ENCODE measurements at regions not wholly inside any gene's neighbourhood (a gene's known extent, or its start where the extent isn't known, plus 50 kb on each side); places are given as distances from the start of the nearest gene placed in this dataset.

DNA sequence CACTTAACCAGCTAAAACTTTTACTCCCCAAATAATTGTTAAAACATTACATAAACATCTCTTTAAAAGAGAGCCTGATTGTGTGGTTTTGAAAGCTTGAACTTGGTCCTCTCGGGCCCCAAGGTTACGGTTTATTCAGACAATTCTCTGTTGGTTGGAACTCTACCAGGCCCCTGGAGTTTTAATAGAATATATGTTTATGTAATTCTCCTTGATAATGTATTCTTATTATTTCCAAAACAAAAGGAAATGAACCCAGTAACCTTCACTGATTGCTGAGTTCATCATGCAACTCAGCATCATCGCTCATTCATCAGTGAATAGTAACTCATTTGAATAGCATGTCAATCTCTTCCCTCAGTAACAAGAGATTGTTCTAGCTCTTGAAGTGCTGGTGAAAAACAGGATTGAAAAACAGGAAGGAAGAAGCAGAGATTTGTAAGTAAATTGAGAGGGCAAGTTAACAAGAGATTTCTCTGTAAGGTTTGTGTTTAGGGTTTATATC is 464.5 kb upstream of the MARCKS start:
- DNase-seq (ENCODE audit: low read depth in 3 of 3, low spot score in 1 of 3) = no peak

DNA sequence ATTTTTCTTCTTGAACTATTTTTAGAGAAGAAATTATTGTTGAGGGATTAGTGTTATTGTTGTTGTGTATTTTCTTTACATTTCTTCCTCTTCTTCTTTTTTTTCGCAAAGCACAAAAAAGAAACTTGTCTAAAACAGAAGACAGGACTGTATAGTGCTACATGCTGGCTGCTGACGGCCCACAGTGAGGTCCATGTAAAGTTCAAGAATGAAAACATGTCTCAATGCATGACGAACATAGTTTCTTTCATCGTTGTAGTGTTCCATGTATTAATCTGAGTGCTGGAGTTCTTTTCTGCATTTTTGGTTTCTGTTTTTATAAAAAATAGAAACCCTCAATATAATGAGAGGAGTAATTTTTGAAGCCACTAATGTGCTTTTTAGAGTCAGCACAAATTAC is 462.9 kb upstream of the MARCKS start:
- no peak for DNase-seq (ENCODE audit: low read depth in 3 of 3, low spot score in 1 of 3)

DNA sequence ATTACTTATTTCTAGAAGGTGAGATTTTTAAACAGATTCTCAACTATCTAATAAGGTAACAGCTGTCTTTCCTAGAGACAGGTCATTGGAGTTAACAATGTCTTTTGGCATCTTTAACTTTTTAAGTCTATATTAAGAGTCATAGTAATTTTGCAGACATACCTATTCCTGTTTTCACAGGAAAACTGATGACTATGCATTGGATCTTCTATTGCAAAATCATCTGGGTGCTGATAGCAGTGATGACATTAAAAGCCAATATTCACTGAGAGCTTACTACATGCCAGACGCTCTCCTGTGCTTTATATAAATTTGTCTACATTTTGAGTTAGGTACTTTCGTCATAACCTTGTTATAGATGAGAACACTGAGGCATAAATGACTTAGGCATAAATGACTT is 462.4 kb upstream of the MARCKS start:
- no peak for DNase-seq (ENCODE audit: low read depth in 3 of 3, low spot score in 1 of 3)

DNA sequence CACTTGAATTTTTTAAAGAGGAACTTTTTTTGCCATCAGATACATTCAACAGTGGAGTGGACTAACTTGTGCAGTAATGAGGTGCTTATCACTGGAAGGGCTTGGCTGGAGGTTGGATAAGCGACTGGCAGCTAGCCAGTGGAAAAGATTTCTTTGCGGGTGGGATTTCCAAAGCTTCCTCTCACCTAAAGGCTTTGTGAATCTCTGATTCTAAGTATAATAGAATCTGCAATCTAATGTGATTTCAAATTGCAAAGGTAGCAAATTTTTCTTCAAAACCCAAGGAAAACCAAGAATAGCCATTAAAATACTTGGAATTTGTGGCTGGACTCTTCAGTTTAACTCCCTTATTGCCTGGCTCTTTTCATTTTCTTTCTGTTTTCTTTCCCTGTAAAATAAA is 460.4 kb upstream of the MARCKS start:
- no peak for DNase-seq (ENCODE audit: low read depth in 3 of 3, low spot score in 1 of 3)

DNA sequence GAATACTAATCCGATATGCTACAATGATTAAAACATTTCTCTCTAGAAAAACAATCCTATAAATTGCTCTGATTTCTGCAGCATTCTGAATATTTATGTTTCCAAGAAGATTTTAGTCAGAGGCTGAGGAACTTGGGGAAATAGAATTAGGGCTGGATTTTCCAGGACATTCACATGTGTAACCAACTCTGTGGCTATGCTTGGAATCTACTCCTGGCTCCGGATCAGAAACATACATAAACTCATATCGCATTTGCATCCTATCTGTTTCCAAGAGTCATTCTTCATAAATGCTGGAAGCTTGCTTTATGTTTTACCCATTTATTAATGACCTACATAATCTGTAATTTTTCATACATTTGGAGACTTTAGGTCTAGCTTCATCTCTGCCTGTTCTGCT is 459.9 kb upstream of the MARCKS start:
- no peak for DNase-seq (ENCODE audit: low read depth in 3 of 3, low spot score in 1 of 3)

DNA sequence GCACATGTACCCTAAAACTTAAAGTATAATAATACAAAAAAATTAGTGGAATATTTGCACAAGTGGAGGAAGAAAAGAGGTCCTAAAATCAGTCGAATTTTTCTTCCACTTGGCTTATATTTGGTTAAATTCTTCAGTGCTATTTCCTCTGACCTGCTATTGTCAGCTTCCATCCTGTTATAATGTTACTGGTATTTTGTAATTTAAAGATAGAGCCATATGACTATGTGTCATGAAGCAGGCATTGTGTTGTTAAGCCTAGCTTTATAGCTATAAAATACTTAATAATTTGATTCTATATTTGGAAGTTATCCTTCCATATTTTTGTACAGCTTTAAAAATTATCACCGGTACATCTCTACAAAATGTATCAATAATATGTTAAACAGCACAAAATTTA is 455.9 kb upstream of the MARCKS start:
- no peak for DNase-seq (ENCODE audit: low read depth in 3 of 3, low spot score in 1 of 3)

DNA sequence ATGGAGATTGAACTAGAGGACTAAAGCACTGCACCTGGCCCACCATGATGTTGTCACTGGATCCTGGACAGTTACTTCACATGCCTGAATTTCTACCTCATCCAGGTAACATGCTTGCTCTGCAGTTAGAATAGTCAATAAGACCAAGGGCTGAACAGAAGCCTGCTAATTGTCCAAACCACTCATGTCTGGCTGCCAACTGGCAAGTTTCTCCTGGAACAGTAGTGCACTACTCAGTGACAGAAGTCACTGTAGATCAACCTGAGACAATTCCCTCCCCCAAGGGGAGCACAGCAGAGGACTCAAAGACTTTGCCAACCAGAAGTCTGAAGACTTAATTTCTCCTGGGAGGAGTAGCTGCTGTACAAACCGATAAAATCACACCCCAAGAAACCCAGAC is 454.6 kb upstream of the MARCKS start:
- no peak for DNase-seq (ENCODE audit: low read depth in 3 of 3, low spot score in 1 of 3)

DNA sequence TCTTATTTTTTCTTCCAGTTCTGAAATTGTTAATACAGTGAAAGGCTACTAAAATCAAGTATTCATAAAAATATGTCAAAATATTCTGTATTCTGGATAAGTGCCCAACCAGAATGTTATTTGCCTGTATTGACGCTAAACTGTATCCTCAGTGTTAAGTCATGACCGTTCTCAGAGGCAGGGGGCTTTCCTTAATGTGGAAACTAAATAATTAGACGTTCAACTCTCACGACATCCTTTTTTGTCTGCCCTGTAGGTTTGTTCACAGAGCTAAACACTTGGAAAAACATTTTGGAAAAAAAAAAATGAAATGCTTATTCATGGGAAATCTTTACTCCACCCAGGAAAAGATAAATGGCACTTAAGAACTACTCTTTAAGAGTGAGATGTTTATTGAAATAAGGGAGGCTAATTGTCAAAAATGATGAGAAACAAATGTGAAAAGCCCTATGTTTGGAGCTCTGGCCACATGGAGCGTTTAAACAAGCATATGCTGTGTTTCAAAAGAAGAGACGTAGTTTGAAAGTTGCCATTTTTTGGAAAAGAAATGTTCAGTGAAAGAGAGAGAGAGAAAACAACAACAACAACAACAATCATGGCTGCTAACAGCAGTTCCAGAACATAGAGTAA is 453.1 kb upstream of the MARCKS start:
- no peak for DNase-seq (ENCODE audit: low read depth in 3 of 3, low spot score in 1 of 3)

DNA sequence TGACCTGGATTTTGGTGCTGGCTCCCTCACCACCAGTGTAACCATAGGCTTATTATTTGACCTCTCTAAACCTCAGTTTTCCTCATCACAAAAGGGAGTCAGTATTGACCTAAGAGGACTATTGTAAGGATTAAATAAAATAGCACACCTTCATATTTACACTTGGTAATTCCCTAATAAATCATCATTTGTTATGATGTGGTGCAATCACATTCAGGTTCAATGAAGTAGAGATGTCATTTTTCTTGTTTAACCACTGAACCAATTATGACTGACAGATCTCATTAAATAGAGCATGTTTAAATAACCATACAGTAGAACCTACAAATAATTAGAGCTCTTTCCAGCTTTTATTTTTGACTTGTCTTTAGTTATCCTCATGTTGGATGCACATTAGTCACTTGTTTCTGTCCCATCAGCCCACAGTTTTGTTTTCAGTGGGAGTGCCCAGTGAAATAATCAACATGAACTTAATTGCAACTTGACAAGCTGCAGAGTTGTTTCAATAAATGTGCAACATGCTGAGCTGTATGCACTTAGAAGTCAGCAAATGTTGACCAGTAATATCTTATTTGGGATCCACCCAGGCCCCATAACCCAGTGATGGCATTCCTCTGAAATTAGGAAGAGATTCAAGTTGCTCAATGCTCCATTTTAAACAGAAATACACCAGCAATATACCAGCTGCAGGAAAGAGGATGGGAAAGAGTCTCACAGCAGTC is 451.7 kb upstream of the MARCKS start:
- no peak for DNase-seq (ENCODE audit: low read depth in 3 of 3, low spot score in 1 of 3)

DNA sequence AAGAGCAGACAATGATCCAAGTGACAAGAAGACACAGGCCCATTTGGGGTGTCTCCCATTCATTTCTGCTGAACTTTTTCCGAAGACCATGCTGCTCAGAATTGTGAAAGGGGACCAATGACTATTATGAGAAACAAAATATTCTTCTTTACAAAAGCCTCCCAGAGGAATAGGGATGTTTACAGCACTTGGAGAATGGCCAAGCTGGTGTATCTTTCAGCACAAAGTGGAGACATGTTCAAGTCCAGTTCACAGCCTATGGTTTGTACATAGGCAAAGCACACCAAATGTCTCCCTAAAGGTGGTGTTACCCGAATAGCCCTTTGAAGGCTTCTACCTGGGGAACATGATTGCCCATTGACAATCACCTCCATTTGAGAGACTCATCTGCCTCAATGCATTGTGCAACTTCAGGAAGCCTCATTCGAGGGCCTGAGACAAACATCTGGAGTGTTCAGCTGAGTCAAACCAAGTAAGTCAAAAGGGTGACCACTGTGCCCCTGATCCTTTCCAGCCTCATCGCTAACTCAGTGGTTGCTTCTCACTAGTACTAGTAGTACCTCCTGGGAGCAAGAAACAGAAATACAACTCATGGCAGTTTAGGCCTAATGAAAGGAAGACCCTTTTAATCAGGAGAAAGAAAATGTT is 451.0 kb upstream of the MARCKS start:
- no peak for DNase-seq (ENCODE audit: low read depth in 3 of 3, low spot score in 1 of 3)

DNA sequence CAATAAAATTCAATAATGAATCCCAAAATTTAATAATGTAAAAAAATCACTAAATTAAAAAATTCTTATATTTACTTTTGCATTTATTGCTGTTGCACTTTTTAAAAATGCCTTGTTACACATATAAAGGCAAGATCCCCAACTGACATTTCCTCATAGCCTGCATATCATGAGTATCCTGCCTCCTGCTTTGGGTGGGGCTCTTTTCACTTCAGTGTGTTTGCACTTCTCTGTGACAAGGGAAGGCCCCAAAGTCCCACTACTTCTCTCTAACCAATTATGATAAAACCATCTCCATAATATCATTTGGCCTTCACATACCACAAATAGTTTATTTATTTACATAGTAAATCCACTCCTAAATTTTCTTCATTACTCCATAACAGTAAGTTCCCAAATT is 446.1 kb upstream of the MARCKS start:
- DNase-seq (ENCODE audit: low read depth in 3 of 3, low spot score in 1 of 3) = no peak

DNA sequence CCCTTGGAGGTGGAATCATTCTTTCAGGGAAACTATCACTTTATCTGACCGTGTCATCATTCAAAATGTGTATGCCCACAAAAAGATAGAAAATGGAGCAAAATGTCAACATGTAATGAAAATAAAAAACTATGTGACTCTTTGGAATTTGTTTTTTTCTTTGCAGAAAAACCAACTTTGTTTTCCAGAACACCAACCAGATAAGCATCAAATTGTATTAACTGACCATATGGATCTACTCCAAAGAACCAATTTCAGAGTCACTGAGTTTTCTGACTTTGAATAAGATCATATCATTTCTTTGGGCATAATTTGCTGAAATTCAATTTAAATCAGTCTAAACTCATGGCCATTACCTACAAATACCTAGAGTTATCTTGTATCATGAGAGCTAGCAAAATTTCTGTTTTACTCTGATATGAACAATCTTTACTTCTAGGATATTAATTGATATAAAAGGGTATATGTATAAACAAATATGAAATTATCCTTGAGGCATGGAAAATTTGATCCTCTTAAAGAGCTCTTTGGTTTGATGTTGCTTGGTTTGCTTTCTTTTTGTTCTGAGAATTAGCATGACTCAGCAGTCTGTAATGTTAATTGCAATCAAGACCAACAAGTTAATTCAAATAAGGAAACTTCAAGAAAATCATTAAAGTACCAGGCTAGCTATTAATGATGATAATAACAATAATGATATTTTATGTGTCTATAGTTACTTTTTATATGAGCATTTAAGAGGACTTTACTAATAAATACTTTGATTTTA is 444.4 kb upstream of the MARCKS start:
- DNase-seq (ENCODE audit: low read depth in 3 of 3, low spot score in 1 of 3) = no peak

DNA sequence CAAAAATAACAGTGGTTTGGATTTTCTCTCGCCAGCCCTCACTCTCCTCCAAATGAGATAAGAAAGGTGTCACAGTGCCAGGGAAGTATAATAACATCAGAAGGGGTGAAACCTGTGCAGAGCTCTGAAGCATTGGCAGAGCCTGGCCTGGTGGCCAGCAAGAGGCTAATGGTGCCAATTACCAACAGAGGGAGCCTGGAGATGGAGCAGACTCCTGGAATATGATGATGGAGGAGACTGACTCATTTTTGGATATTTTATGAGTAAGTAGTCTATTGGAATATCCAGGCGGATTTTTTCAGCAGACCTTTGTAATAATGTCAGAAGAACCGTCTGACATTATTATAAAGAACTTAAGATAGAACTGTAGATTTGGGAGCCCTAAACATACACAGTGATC is 442.6 kb upstream of the MARCKS start:
- DNase-seq (ENCODE audit: low read depth in 3 of 3, low spot score in 1 of 3) = no peak

DNA sequence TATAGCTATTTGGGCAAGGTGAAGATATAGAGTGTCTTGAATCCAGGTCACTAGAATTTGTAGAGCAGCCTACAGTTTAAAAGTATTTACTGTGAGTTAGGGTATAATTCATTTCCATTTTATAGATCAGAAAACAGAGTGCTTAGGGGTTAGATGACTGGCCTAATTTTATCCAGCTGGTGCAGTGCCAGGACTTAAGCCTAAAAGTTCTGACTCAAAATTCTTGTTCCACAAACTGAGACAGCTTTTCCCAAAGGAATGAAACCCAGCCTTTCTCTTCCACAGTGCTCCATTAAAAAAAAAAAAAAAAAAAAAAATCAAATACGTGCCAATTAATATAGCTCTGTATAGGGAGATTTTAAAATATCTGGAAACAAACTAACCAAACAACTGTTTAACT is 441.0 kb upstream of the MARCKS start:
- no peak for DNase-seq (ENCODE audit: low read depth in 3 of 3, low spot score in 1 of 3)

DNA sequence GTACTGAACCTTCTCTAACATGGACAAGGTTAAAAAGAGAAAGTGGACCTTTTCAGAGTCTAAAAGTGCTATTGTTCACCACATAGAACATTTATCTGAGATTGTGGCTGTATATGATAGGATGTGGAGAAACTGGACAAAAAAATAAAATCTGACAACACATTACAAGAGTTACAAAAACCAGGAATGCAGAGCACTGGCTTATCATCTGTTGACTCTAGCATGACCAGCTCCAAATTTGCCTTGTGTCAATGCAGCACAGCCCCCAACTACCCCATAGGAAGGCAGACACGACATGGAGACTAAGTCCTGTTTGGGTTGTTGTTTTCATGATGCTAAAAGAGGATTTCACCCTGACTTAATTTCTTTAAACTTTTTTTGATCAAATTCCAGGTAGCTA is 436.9 kb upstream of the MARCKS start:
- DNase-seq (ENCODE audit: low read depth in 3 of 3, low spot score in 1 of 3) = no peak

DNA sequence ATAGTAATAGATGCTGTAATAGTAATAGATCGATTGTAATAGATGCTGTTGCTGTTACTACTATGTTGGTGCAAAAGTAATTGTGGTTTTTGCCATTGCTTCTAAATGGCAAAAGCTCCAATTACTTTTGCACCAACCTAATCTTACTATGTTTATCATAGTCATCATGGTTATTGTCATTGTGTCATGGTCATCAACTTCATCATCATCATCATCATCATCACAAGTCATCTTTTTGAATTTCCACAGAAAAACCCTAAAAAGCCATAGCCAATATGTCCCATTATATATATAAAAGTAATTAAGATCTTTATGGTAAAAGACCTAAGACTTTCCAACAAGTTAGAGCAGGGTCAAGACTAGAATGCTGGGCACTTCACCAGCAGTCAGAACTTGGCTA is 435.1 kb upstream of the MARCKS start:
- DNase-seq (ENCODE audit: low read depth in 3 of 3, low spot score in 1 of 3) = no peak

DNA sequence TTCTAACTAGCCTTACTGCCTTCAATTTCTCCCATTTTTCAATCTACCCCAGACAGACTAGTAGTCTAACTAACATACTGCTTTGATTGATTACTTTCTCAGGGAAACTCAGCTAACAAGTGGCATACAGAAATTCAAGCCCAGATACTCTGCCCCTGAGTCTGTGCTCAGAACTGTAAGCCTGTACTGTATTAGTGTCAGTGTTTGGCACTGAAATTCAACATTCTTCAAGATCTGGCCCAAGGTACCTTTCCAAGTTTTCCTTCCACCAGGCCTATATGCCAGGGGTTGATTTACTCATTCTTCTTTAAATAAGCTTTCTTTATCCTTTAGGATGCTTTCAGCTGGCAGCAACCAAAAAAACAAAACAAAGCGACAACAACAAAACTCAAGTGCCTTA is 433.2 kb upstream of the MARCKS start:
- DNase-seq (ENCODE audit: low read depth in 3 of 3, low spot score in 1 of 3) = no peak

DNA sequence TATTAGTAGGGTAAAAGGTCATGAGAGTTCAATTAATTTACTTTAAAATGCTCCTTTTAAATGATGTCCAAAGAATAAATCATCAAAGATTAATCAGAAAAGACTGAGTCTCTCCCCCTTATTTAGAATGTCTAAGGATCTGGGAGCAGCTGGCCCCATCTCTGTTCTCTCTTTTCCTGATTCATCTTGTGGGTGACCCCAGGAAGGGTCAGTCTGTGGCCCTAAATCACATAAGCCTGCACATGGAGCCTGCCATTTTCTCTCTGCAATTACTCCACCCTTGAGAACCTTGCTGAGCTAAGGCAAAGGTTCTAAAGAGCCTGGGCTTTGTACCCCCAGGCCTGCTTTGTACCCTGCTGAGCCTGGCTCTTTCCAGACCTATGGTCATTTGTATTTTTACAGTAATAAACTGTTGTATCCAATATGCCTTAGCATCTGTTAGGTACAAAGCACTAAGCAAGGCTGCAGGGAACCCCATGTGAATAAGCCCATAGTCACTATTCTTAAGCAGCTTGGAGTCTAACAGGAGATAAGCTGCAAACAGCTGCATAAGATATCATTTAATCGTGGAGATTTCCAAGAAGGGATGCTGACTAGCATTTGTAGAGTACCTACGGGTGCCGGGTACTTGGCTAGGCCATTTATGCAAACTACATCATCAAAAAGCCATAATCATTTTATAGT is 431.0 kb upstream of the MARCKS start:
- no peak for DNase-seq (ENCODE audit: low read depth in 3 of 3, low spot score in 1 of 3)

DNA sequence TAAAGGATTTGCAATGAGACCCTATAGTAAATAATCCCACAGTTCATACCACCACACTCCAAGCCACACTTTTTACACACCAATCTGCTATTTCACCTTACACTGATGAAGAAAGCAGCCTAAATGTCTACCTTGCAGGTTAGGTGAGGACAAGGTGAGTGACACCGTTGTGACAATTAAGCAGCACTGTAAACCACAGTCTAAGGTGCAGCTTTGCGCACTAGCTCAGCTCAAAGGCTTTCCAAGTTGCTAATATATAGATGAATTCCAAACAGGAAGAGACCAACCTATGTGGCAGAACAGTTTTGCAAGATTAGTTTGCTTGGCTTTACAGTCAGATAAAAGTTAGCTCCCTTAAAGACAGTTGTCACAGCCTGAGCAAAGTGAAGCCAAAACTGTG is 429.5 kb upstream of the MARCKS start:
- no peak for DNase-seq (ENCODE audit: low read depth in 3 of 3, low spot score in 1 of 3)

DNA sequence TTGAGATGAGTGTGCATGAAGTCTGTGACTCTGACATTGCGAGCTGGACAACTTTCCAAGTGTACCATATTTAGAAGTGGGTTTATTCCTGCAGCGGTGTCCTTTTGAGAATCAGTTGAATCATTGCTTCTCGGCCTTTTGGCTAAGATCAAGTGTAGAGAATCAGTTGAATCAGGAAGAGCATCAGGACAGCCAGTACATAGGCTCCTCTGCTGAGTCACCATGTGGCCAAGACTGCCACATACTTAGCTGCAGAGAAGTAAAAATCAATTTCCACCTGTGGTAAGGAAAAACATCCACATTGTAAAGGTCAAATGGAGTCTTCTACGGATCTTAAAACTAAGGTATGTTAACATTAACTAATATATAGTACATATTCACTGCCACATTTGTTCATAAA is 428.4 kb upstream of the MARCKS start:
- DNase-seq (ENCODE audit: low read depth in 3 of 3, low spot score in 1 of 3) = no peak
